Right lobe of liver (tissue), 6 donors: ENCODE measurements at regions not wholly inside any gene's neighbourhood (a gene's known extent, or its start where the extent isn't known, plus 50 kb on each side); places are given as distances from the start of the nearest gene placed in this dataset.

ENCODE experiments used
- ATAC-seq, 4 donors: fragments of 200-7000 bp; cut with Tn5 transposase; one replicate each; pipeline ENCODE4 v1.9.1; 2020; ENCODE audit warnings: mild to moderate bottlenecking in 4 of 4, moderate library complexity in 4 of 4
- DNase-seq, 3 donors: peaks; one replicate each; pipeline ENCODE4 v3.0.0-alpha.2; 2020
- H3K27ac ChIP-seq, 3 donors: fragments of 200-600 bp; one replicate each; pipeline ENCODE4 v1.8.0; 2022
- H3K27me3 ChIP-seq, 2 donors: fragments of 200-600 bp; one replicate each; pipeline ENCODE4 v1.8.0; 2022
- H3K36me3 ChIP-seq, 4 donors: fragments of 200-600 bp; sonication (generic) in 1 of 4; one replicate each; pipeline versions ENCODE4 v1.5.1 to v1.8.0; 2017 to 2022; ENCODE audit warnings: control low read depth in 1 of 4
- H3K4me1 ChIP-seq, 4 donors: fragments of 200-600 bp; sonication (generic) in 1 of 4; one replicate each; pipeline versions ENCODE4 v1.5.1 to v1.8.0; 2017 to 2022; ENCODE audit warnings: control low read depth in 1 of 4
- H3K4me3 ChIP-seq, 3 donors: fragments of 200-600 bp; one replicate each; pipeline ENCODE4 v1.8.0; 2022
- H3K9me3 ChIP-seq, 4 donors: fragments of 200-600 bp; sonication (generic) in 1 of 4; one replicate each; pipeline versions ENCODE4 v1.5.1 to v1.8.0; 2017 to 2022; ENCODE audit warnings: control low read depth in 1 of 4
- CTCF ChIP-seq, 4 donors: fragments of 200-600 bp in 3 of 4; fragments of 450-650 bp in 1 of 4; IDR thresholded peaks; one replicate each; pipeline versions ENCODE4 v1.5.1 to v1.8.0; 2016 to 2022; ENCODE audit warnings: antibody characterized with exemption in 4 of 4, mild to moderate bottlenecking in 2 of 4
- POLR2A ChIP-seq: fragments of 450-650 bp; IDR thresholded peaks from one replicate; pipeline ENCODE4 v1.6.1; 2017; ENCODE audit warnings: antibody characterized with exemption, mild to moderate bottlenecking
- WGBS: methylation state at CpG from one replicate; pipeline ENCODE4 v1.1.6; 2018; ENCODE audit warnings: low coverage, low lambda C conversion rate; ENCODE audit not compliant: insufficient coverage; ENCODE audit errors: missing lambda C conversion rate; 5-methylcytosine and 5-hydroxymethylcytosine counted together
- intact Hi-C, 2 donors: fragments of 100-400 bp; cut with DNase I; formaldehyde crosslinking; loops; one replicate each; pipeline versions ENCODE4 v1.11.2 to v1.14.1; 2022
- donor health status: DM: no; HTN: yes; CAD: no.
- donor health status: DM: no; HTN: no; CAD: no.
- donor health status: DM: no; HTN: no; CAD: no.
- donor health status: DM: no; HTN: yes; CAD: no.
- donor health status: DM: no; HTN: yes; CAD: no.

GRCh38 chr5:174246743-174247142 is 201.2 kb downstream of the NSG2 start:
- no peaks in the 10 kb centered on the region for H3K4me1 ChIP-seq
- no peak overlapping the region for H3K27ac ChIP-seq
- H3K4me3 ChIP-seq, result no peak overlapping the region
- H3K36me3 ChIP-seq, result no peaks in the 10 kb centered on the region
- no peak for TF ChIP-seq POLR2A
- no peak for TF ChIP-seq CTCF (IDR thresholded peaks at IDR 0.05)
- DNase-seq (no peak), ATAC-seq (no peak)
- no peaks in the 10 kb centered on the region for H3K9me3 ChIP-seq
- 67% methylated on average over 1 of the region's 1 CpG for WGBS
- H3K27me3 ChIP-seq, result no peaks in the 10 kb centered on the region
- intact Hi-C loops, result no loop called here

- 68% methylated on average over 7 of the region's 9 CpGs for WGBS
- ATAC-seq (no peak), DNase-seq (no peak)
These were observed 201.8 kb downstream of the NSG2 start for GRCh38 chr5:174247301-174247700.

GRCh38 chr5:174251305-174252000 is 205.9 kb downstream of the NSG2 start:
- H3K27me3 ChIP-seq, result no peaks in the 10 kb centered on the region
- no peak for TF ChIP-seq POLR2A
- no peak for TF ChIP-seq CTCF (IDR thresholded peaks at IDR 0.05)
- ATAC-seq, result no peak
- H3K27ac ChIP-seq, result no peak overlapping the region
- no peak overlapping the region for H3K4me3 ChIP-seq
- H3K36me3 ChIP-seq, result no peaks in the 10 kb centered on the region
- H3K4me1 ChIP-seq, result no peaks in the 10 kb centered on the region
- no peak for DNase-seq
- H3K9me3 ChIP-seq, result no peaks in the 10 kb centered on the region
- WGBS, result 38% methylated on average over 5 of the region's 5 CpGs
- intact Hi-C loops, result no loop called here

More at GRCh38 chr5:174247301-174247700, 201.8 kb downstream of the NSG2 start:
- Histone ChIP-seq H3K4me1 (no peaks in the 10 kb centered on the region), H3K36me3 (no peaks in the 10 kb centered on the region), H3K27ac (no peak overlapping the region), H3K4me3 (no peak overlapping the region), H3K9me3 (no peaks in the 10 kb centered on the region), H3K27me3 (no peaks in the 10 kb centered on the region)
- TF ChIP-seq CTCF (IDR thresholded peaks at IDR 0.05), result no peak
- no peak for TF ChIP-seq POLR2A
- intact Hi-C loops, result no loop called here

- no peak overlapping the region for H3K27ac ChIP-seq
- 27% methylated on average over 1 of the region's 1 CpG for WGBS
- DNase-seq (no peak), ATAC-seq (no peak)
- no peak overlapping the region for H3K4me3 ChIP-seq
- H3K4me1 ChIP-seq, result no peaks in the 10 kb centered on the region
- intact Hi-C loops, result no loop called here
- H3K27me3 ChIP-seq, result no peaks in the 10 kb centered on the region
- no peaks in the 10 kb centered on the region for H3K36me3 ChIP-seq
- no peaks in the 10 kb centered on the region for H3K9me3 ChIP-seq
- no peak for TF ChIP-seq CTCF (IDR thresholded peaks at IDR 0.05)
- TF ChIP-seq POLR2A, result no peak
These were observed 206.6 kb downstream of the NSG2 start for GRCh38 chr5:174252121-174252520.
